ENCODE measurements at regions not wholly inside any gene's neighbourhood (a gene's known extent, or its start where the extent isn't known, plus 50 kb on each side); places are given as distances from the start of the nearest gene placed in this dataset.

DNA sequence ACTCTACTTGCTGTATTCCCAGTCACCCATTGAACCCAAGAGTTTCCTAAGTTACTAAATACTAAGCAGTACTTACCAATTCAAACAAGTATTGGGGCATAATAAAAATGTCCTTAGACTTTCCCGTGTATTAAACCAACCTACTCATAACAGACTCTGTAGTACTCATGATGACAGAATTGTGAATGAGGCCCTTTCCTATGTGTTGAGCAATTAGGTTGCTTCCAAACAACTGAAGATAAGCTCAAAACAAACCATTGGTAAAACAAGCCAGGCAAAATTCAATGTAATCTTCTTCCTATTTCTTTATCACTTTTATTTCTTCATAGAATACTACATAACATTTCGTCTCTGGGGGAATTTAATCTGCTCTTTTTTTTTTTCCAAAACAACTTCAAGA, 106.5 kb upstream of the ANK3 start (continued):
- no peak for TF ChIP-seq ZNF462 (CRISPR knock-in tag; IDR thresholded peaks at IDR 0.05)

GRCh38 chr10:60495338-60496055, 105.8 kb upstream of the ANK3 start:
- ATAC-seq (no peak), DNase-seq (ENCODE audit: low spot score) (no peak)
- Histone ChIP-seq H3K36me3 (ENCODE audit: insufficient read depth) (no peaks in the 10 kb centered on the region), H3K27me3 (ENCODE audit: insufficient read depth) (no peaks in the 10 kb centered on the region), H4K20me1 (replicated peaks; ENCODE audit: insufficient read depth) (no peaks in the 10 kb centered on the region), H3K4me1 (ENCODE audit: insufficient read depth) (no peaks in the 10 kb centered on the region), H3K9me2 (ENCODE audit: insufficient read depth) (no peaks in the 10 kb centered on the region), H3K79me2 (replicated peaks; ENCODE audit: insufficient read depth) (no peaks in the 10 kb centered on the region), H3F3A (replicated peaks; ENCODE audit: low read depth) (no peaks in the 10 kb centered on the region), H3K4me2 (no peak overlapping the region), H3K27ac (ENCODE audit: low read depth) (no peak overlapping the region), H2AFZ (no peak overlapping the region), H3K4me3 (no peak overlapping the region)
- Mint-ChIP-seq H3K36me3 (ENCODE audit: low read depth) (no peaks in the 10 kb centered on the region), H3K4me1 (peaks cover 5% of the 10 kb centered on the region), H3K9me3 (no peaks in the 10 kb centered on the region), H3K4me3 (no peak overlapping the region), H3K27me3 (ENCODE audit: insufficient read depth, low read depth, poor library complexity) (peaks cover 2% of the 10 kb centered on the region), H3K27ac (no peak overlapping the region)
- TF ChIP-seq ETS1 (IDR thresholded peaks at IDR 0.05) = no peak
- TF ChIP-seq JUNB (IDR thresholded peaks at IDR 0.05; ENCODE audit: unreplicated experiment) = no peak
- no peak for TF ChIP-seq ZNF331 (CRISPR knock-in tag; IDR thresholded peaks at IDR 0.05; ENCODE audit: low read depth)
- no peak for TF ChIP-seq POLR2AphosphoS5 (IDR thresholded peaks at IDR 0.05; ENCODE audit: low read depth)
- no peak for TF ChIP-seq CTCF (conservative IDR thresholded peaks at IDR 0.05; ENCODE audit: low read depth in 2 of 2)
- TF ChIP-seq NANOG (IDR thresholded peaks at IDR 0.05; ENCODE audit: borderline replicate concordance) = no peak
- no peak for TF ChIP-seq EZH2phosphoT487 (IDR thresholded peaks at IDR 0.05; ENCODE audit: unreplicated experiment)
- TF ChIP-seq ZNF114 (CRISPR knock-in tag; IDR thresholded peaks at IDR 0.05) = no peak
- TF ChIP-seq CREB1 (CRISPR knock-in tag; IDR thresholded peaks at IDR 0.05; ENCODE audit: low read depth) = no peak
- TF ChIP-seq STAT1 (IDR thresholded peaks at IDR 0.05; ENCODE audit: unreplicated experiment) = no peak
- TF ChIP-seq, protein P1, sequence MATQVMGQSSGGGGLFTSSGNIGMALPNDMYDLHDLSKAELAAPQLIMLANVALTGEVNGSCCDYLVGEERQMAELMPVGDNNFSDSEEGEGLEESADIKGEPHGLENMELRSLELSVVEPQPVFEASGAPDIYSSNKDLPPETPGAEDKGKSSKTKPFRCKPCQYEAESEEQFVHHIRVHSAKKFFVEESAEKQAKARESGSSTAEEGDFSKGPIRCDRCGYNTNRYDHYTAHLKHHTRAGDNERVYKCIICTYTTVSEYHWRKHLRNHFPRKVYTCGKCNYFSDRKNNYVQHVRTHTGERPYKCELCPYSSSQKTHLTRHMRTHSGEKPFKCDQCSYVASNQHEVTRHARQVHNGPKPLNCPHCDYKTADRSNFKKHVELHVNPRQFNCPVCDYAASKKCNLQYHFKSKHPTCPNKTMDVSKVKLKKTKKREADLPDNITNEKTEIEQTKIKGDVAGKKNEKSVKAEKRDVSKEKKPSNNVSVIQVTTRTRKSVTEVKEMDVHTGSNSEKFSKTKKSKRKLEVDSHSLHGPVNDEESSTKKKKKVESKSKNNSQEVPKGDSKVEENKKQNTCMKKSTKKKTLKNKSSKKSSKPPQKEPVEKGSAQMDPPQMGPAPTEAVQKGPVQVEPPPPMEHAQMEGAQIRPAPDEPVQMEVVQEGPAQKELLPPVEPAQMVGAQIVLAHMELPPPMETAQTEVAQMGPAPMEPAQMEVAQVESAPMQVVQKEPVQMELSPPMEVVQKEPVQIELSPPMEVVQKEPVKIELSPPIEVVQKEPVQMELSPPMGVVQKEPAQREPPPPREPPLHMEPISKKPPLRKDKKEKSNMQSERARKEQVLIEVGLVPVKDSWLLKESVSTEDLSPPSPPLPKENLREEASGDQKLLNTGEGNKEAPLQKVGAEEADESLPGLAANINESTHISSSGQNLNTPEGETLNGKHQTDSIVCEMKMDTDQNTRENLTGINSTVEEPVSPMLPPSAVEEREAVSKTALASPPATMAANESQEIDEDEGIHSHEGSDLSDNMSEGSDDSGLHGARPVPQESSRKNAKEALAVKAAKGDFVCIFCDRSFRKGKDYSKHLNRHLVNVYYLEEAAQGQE (IDR thresholded peaks at IDR 0.05; ENCODE audit: unreplicated experiment) = no peak

All from GM23338 (cell line).